T1000 (cell line): ENCODE measurements at regions not wholly inside any gene's neighbourhood (a gene's known extent, or its start where the extent isn't known, plus 50 kb on each side); places are given as distances from the start of the nearest gene placed in this dataset.

Experiments
- DNase-seq: peaks from one replicate; lab custom pipeline; 2025; ENCODE audit warnings: mixed read lengths; lab: John Stamatoyannopoulos, UW

DNA sequence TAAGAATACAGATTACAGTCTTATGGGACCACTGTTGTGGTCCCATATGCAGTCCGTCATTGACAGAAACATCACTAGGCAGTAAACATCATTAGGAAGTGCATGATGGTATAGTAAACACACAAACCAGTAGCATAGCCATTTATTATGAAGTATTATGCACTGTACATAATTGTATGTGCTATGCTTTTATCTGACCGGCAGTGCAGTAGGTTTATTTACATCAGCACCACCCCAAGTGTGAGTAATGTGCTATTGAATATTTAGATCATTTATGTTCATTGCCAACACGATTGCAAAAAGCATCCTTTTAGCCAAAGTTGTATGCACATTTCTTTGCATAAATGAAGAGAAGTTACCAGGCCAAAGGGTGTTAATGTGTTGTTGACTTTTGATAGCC is 531.6 kb upstream of the TBX3 start:
- no peak for DNase-seq

DNA sequence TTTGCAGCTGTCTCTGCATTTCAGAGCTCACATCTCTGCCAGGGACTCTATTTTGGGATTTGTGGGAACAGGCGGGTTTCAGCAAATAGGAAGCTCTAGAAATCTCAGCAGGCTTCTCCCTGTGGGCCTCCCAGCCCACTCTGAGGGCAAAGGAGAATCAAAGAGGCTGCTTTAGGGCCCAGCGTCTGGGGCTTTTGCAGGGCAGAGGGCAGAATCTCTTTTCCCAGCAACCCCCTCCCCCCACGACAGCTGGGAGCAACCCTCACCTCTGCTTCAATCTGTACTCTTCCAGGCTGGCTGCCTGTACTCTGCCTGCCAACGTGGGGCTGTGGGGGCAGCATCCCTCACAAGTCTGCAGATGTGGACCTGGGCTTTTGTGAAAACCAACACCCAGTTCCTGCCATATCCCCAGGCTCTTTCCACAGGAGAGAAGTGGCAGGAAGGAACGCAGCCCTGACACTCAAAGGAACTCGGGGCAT is 529.6 kb upstream of the TBX3 start:
- DNase-seq, result no peak

DNA sequence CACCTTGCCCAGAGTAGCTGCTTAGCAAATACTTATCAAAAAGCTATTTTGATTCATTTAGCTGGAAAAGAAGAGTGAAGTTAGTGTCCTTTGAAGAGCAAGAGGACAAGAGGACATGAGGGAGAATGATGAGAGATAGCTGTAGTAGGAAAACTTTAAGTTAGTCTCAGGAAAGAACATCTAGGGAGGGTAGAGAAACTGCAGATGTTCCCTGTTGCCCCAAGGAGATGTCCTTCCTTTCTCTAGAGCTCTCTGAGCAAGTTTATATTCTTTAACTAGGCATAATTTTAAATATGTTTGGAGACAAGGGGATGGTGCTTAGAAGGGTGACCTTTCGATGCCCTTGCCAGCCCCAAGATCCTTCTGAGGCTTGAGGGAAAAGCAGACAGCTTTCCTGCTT is 529.1 kb upstream of the TBX3 start:
- no peak for DNase-seq

DNA sequence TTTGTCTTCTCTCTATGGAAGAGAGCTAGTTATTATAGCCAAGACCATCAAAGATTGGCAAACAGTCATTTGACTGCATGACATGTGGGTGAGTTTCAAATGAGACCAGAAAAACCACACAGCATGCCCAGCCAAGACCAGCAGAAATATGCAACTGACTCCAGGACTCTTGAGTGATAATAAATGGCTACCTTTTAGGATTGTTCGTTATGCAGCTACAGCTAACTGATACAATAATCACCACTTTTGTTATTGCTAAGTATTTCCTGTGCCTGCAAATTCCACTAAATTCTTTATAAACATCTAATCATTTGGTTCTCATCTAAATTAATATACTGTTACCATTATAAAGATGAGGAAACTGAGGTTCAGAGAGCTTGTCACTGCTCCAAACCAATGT is 528.4 kb upstream of the TBX3 start:
- no peak for DNase-seq

DNA sequence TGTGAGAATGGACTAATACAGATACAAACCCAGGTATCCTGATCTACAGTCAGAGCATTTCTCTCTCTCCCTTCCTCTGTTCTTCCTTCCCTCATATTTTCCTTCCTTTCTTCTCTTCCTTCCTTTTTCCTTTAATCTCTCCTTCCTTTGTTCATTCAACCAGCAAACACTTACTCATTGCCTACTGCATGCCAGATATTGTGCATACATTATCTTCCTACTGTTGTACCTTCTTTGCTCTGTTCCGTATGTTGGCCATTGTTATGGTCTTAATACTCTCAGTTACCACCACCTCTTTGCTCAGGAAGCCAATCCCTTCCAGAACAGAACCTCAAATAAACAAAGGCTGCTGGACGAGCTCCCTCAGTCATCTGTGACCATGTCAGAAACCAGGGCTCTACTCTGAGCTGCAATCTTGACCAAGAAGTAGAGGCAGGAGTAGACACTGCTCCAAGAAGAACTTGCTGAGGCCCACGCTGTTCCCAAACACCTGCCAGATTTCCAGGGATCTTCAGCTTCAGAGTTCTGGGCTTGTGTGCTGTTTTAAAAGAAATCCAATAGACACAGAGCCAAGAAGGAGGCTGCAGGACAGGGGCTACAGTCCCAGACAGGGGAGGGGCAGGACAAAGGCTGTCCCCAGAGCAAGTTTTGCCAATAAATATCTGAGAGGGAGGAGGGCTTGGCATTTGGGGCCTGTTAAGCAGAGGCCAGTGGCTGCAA is 526.7 kb upstream of the TBX3 start:
- no peak for DNase-seq

DNA sequence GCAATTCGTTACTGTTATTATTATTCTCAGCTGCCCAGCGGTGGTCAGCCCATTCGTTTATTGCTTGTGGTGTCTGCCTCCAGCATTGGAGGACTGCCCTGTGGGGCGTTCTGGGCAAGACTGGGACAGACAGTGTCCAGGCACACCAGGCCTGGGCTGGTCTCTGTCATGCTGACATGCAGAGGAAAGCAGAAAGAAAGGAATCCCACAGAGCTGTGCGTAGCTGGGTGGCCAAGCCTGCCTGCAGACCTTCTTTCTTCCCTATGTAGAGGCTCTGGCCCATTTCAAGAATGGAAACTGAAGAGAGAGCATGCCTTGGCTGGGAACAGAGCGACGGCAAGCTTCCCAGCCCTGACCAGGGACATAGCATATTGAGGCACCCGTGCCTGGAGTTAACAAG is 525.3 kb upstream of the TBX3 start:
- no peak for DNase-seq

DNA sequence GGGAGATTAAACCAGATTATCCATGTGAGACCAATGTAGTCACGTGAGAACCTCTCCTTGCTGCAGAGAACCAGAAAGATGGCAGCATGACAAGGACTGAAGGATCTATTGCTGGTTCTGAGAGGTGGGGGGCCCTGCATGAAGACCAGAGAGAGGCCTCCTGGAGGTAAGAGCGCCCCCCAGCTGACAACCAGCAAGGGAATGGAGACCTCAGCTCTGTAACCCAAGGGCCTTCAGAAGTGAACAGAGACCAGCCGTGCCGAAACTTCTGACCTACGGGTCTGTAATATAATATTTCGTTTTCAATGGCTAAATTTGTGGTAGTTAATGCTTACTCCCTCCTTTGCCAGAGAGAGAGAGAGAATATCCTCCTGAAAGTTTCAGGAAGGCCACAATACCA is 524.1 kb upstream of the TBX3 start:
- DNase-seq, result no peak

DNA sequence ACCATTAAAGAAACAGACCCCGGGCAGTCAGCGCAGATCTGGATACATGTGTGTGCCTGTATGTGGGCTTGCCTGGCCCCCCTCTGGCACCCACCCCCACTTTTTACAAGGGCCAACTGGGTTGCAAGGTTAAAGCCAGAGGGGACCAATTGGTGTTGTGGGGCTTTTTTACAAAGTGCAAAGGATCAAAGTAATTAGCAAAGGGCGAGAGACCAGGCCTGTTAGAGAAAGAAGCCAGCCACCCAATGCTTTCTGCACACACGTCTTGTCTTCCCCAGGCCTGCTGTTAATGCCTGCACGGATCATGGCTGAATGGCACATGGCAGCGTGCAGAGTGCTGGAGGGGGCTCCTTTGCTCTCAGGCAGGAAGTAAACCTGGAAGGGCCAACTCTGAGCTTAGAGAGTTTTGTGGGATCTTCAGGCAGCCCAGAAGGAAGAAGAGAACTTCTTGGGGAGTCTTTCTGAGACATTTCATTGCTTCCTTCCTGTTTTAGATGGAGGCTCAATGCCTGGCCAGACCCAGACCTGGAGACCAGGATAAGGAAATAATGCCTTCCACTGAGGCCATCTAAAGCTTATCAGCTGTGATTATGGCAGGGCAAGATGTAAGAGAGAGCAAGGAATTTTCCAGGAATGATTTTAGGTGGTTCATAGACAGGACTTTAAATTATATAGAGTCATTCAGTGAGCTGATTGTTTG is 523.4 kb upstream of the TBX3 start:
- DNase-seq, result no peak

DNA sequence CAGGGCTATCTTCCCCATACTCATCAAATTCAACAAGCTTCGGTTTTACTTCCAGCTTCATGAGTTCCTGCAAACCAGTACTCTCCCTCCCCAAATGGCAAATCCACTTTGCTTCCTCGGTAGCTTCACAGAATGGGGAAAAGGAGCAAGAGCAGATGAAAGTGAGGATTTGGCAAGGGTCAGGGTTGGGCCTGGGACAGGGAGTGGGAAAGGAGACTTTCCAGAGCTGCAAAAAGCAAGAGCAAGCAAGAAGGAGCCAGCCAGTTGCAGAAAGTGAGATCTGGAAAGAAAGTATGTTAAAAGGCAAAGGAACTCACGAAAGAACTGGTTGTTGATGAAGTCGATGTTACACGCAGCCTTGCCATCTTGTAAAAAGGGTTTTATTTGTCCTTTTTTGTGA is 522.8 kb upstream of the TBX3 start:
- no peak for DNase-seq

DNA sequence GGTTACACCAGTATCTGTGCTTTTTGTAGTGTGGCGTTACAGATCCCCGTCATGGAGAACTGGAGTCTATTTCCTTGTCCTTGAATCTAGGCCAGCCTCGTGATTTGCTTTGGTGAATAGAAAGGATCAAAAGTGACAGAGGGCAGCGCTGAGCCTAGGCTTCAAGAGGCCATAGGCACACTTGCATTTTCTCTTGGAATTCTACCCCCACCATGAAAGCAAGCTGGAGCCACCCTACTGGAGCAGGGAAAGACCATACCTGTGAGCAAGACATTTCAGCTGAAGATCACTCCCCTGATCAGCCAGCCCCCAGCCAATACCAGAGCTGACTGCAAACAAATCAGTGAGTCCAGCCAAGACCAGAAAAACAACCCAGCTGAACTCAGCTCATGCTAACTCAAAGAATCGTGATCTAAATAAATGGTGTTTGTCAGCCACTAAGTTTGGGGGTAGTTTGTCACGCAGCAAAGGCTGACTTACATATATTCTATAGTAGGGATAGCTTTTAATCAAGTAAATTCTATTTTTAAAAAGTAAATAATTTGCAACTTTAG is 521.9 kb upstream of the TBX3 start:
- DNase-seq, result no peak

DNA sequence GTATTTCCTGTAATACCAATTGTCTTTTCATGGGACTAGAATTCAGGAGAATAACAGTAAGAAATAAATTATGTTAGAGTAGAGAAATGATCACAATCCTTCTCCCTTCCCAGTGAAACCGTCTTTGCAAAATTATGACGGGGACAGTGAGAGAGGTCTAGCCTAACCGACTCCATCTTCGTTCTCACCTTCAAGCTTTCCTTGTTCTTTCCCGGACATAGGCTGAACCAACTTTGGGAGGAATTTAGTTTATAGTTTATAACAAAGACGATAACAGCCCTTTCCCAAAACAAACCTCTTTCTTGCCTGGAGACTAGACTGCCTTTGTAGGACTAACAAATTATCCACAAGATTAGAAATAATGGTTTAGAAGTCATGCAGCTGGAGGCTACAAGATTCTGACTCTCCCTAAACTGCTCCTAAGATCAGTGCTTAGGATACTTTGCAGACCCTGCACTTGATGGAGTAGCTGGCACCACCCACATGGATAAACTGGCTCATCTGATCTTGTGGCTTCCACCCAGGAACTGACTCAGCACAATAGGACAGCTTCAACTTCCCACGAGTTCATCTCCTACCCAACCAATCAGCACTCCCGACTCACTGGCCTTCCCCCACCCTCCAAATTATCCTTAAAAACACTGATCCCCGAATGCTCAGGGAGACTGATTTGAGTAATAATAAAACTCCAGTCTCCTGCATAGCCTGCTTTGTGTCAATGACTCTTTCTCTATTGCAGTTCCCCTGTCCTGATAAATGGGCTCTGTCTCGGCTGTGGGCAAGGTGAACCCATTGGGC is 521.2 kb upstream of the TBX3 start:
- DNase-seq, result peak; percentile 84

DNA sequence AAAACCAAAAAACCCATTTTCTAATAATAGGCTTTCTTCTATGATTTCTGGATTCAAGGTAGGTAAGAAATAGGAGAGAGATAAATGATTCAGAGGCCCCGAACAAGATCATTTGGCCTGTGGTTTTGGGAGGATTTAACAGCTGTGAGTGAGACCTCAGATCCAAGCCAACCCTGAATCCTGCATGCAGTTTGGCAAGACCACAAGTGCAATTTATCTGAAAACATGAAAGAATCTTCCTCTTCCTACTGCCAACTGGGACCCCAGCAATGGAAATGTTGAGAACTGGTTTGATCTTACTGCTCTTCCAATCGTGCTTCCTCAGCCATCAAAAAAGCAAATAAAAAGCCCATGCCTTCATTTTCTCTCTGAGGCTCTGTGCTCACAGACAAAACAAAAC is 519.7 kb upstream of the TBX3 start:
- no peak for DNase-seq

DNA sequence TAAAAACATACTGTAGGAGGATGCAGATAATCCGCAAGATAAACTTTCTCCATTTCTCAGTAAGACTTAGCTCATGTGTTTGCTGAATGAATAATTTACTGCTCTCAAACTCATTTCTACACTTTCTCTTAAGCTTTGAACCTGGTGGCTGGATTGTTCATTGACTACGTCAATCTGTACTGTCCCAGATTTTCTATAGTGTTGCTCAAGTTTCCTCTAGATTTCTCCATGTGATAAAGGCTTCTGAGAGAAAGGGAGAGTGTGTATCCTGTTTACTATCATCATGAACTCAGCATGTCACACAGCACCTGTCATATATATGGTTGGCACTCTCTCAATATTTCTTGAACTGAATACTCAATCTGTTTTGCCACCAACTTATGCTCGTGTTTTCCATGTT is 518.0 kb upstream of the TBX3 start:
- DNase-seq, result no peak

DNA sequence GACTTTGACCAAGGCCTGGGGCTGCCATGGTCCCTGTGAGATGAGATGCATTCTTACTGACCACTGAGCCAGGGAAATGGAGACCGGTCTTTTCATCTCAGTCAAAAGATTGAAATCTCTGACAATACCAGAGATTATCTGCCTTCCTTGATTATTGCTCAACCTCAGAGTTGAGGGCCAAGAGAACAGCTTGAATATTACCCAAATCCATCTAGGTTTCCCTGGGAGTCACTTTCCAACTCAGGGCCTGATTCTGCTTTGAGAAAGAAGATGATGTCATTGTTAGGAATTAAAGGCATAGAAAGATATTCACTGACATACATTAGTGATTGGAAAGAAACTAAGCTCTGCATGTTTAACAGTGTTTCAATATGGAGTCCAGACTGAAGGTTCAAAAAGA is 515.9 kb upstream of the TBX3 start:
- no peak for DNase-seq

DNA sequence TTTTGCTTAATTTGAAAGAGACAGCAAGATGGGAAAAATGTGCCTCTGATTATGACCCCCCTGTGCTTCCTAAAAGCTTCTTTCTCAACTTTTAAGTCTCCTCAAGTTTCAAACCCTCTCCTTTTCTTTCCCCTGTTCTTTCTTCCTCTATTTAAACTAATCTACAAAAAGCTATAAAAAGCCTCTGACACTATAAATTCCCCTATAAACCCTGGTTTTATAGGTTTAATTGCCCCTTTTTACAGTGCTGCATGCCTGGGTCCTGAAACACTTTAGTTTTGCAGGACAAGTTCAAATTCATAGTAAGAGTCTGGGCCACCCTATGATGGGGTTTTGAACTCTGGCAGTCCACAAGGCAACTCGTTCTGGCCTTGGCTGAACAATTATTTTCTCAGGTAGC is 510.9 kb upstream of the TBX3 start:
- no peak for DNase-seq

DNA sequence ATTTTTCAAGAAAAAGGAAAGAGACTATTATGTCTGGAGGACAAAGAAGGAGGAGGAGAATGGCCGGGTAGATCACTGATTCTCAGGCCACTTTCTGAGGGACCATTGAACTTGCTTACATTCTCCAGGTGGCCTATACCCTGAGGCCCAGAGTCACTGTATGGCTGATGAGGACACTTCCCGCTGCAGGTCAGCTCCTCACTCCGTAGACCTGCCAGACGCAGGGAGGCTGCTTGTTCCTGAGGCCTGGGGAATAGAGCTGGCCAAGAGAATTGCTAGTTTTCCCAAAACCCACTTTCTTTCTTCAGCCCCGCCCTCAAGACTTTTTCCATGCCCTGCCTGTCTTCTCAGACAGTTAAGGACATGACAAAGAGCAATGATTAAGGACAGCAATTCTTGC is 510.5 kb upstream of the TBX3 start:
- DNase-seq, result no peak

DNA sequence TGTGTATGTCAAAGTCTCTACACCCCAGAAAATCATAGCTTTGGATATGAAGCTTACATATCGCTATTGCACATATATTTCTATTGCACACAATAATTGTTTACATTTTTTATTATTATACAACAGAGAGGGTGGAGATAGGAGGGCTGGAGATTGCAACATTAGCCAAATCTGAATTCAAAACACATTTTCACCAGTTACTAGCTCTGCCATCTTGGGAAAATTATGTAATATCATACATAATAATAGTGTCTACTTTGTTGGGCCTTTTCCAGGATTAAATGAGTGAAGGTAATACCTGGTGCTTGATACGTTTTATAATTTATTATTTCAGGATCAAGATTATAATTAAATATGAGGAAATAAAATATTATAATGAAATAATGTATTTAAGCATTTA is 507.4 kb upstream of the TBX3 start:
- DNase-seq, result no peak

DNA sequence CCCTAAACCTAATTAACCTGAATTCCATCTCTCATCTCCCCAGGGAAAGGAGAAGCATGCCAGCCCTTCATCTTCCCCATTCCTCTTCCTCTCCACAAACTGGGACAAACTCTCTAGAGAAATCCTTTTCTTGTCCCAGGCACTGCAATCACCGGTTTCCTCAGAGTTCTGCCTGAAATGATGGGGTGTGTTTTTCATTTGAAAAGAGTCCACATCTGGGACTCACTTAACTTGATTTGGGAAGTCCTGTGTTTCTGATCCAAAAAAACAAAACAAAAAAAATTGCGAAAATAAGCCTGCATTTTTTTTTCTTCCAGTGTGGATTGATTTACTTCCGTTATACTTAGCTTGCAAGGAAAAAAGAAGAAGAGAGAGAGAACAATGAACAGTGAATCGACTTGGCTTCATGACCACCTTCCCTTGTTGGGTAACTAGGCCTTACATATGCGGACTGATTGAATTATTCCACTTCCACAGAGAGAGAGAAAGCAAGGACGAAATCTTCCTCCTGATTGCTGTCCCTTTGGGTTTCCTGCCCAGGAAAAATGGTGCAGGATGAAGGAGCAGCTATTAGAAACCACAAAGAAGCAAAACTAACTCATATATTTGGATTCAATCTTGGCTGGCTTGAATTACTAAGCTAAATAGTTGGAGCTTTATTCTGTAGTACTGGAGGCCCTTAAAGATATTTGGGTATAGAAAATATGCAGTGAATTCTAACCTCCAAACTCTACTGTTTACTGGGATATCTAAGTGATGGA is 506.2 kb upstream of the TBX3 start:
- DNase-seq, result no peak

DNA sequence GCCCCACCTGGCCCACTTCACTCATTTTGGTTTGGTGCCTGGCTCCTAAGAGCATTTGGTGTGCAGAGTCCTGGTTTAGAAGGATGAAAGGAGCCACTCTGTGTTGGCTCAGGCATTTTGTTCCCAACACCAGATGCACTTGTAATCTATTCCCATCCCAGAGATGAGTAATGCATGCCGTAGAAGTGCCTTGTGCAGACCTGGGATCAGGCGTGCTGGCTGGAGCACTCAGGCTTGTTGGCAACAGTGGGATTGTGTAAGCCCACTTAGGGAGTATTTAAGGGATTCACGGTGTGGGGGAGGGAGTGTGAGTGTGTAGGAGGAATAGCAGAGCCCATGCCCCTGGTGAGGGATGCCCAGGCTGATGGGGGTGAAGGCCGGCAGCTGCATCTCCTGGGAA is 501.5 kb upstream of the TBX3 start:
- DNase-seq, result no peak

DNA sequence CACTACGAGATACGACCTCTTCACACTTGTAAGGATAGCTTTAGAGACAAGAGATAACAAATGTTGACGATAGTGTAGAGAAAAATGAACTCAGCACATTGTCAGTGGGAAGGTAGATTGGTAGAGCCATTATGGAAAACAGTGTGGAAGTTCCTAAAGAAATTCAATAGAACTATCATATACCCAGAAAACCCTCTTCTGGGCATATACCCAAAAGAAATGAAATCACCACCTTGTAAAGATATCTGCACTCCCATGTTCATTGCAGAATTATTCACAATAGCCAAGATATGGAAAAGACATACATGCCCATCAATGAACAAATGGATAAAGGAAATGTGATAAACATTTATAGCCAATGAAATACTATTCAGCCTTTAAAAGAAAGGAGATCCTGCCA is 499.8 kb upstream of the TBX3 start:
- no peak for DNase-seq

DNA sequence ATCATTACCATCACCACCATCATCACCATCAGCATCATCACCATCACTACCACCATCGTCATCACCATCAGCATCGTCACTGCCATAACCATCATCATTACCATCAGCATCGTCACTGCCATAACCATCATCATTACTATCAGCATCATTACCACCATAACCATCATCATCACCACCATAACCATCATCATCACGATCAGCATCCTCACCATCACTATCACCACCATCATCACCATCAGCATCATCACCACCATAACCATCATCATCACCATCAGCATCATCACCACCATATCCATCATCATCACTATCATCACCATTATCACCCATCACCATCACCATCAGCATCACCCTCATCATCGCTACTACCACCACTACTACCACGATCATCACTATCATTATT is 493.9 kb upstream of the TBX3 start:
- DNase-seq, result no peak
